ENCODE measurements at regions not wholly inside any gene's neighbourhood (a gene's known extent, or its start where the extent isn't known, plus 50 kb on each side); places are given as distances from the start of the nearest gene placed in this dataset.

GRCh38 chr3:18153571-18154173, 271.5 kb downstream of the SATB1 start:
- no peak for TF ChIP-seq POLR2A (IDR thresholded peaks at IDR 0.05)
- TF ChIP-seq CTCF (IDR thresholded peaks at IDR 0.05): no peak
